ENCODE measurements at regions not wholly inside any gene's neighbourhood (a gene's known extent, or its start where the extent isn't known, plus 50 kb on each side); places are given as distances from the start of the nearest gene placed in this dataset.

DNA sequence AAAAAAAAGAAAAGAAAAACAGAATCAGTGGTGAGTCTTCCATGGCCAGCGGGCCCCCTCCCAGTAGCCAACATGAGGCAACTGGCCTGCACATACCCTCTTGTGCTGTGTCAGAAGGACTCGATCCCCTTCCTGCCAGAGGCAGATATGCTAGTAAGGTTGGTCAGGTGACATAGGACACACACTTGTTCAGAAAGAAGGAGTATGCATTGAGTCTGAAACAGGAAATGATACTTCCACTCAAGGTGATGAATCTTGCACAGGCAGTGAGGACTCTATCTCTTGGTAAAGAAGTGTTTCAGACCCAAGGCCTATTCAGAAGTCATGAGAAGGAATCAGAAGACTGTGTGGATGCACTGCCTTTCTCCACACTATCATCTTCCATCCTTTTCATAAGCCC is 269.7 kb upstream of the FAR2 start:
- no peak for TF ChIP-seq BHLHE40 (IDR thresholded peaks at IDR 0.05; ENCODE audit: borderline replicate concordance)
- TF ChIP-seq, protein P1, sequence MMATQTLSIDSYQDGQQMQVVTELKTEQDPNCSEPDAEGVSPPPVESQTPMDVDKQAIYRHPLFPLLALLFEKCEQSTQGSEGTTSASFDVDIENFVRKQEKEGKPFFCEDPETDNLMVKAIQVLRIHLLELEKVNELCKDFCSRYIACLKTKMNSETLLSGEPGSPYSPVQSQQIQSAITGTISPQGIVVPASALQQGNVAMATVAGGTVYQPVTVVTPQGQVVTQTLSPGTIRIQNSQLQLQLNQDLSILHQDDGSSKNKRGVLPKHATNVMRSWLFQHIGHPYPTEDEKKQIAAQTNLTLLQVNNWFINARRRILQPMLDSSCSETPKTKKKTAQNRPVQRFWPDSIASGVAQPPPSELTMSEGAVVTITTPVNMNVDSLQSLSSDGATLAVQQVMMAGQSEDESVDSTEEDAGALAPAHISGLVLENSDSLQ (IDR thresholded peaks at IDR 0.05), result no peak
- no peak for TF ChIP-seq FOXM1 (IDR thresholded peaks at IDR 0.05; ENCODE audit: borderline replicate concordance)
- no peak for TF ChIP-seq CTBP1 (IDR thresholded peaks at IDR 0.05; ENCODE audit: borderline replicate concordance)
- TF ChIP-seq SUZ12 (IDR thresholded peaks at IDR 0.05), result no peak
- TF ChIP-seq SP1 (IDR thresholded peaks at IDR 0.05), result no peak
- TF ChIP-seq TARDBP (IDR thresholded peaks at IDR 0.05), result no peak
- no peak for TF ChIP-seq ARNT (IDR thresholded peaks at IDR 0.05)
- no peak for TF ChIP-seq FOXA1 (IDR thresholded peaks at IDR 0.05)
- TF ChIP-seq ELF4 (IDR thresholded peaks at IDR 0.05), result no peak
- no peak for TF ChIP-seq NFRKB (IDR thresholded peaks at IDR 0.05)
- no peak for TF ChIP-seq FOXK2 (IDR thresholded peaks at IDR 0.05)
- no peak for TF ChIP-seq ZNF384 (IDR thresholded peaks at IDR 0.05)
